ENCODE measurements at regions not wholly inside any gene's neighbourhood (a gene's known extent, or its start where the extent isn't known, plus 50 kb on each side); places are given as distances from the start of the nearest gene placed in this dataset.

DNA sequence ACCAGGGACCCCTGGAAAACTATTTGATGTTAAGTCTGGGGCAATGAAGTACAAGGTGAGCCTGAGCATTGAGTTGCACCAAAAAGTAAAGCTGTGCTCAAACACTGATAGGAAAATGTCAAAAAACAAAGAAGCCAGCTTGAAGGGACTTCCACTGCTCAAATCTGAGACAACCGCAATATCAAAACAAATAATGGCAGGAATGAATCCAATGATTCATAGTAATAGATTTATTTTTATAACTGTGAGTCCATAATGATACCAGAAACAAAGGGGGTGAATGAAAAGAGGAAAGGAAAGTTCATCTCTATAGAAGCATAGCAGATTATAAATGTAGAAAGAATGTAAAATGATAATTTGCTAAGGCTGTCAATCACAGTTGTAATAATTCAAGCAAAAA lies 237.3 kb upstream of the ZBTB20 start:
- DNase-seq, result no peak
- Histone ChIP-seq H3K4ac (ENCODE audit: low read depth, low read length) (no peak overlapping the region), H3K4me1 (ENCODE audit: control insufficient read depth in 1 of 2, insufficient read depth in 2 of 2, low read length in 2 of 2) (no peaks in the 10 kb centered on the region), H3K79me2 (ENCODE audit: control insufficient read depth, insufficient read depth, low read length, poor library complexity) (no peaks in the 10 kb centered on the region), H3K27ac (ENCODE audit: low read depth, low read length) (no peak overlapping the region), H4K12ac (ENCODE audit: low read depth, low read length) (no peak overlapping the region), H3K79me1 (ENCODE audit: low read length) (no peaks in the 10 kb centered on the region), H3K4me2 (ENCODE audit: low read length) (no peak overlapping the region), H3K18ac (ENCODE audit: low read length) (no peak overlapping the region), H2AFZ (ENCODE audit: insufficient read depth, low read length, poor library complexity) (no peak overlapping the region), H3K23ac (ENCODE audit: low read length) (no peak overlapping the region), H2BK5ac (ENCODE audit: low read depth, low read length, poor library complexity) (no peak overlapping the region), H2AK5ac (ENCODE audit: low read length) (no peak overlapping the region), H3K36me3 (ENCODE audit: control insufficient read depth in 1 of 2, insufficient read depth in 2 of 2, low read length in 2 of 2) (no peaks in the 10 kb centered on the region), H3K14ac (ENCODE audit: low read length) (no peak overlapping the region), H4K91ac (ENCODE audit: low read depth, low read length) (no peak overlapping the region), H2BK120ac (ENCODE audit: insufficient read depth, low read length, poor library complexity) (no peak overlapping the region), H4K8ac (ENCODE audit: low read depth, low read length) (no peak overlapping the region), H2BK12ac (ENCODE audit: low read length) (no peak overlapping the region), H3K9me3 (ENCODE audit: insufficient read depth, low read depth, low read length) (no peaks in the 10 kb centered on the region), H3K9ac (ENCODE audit: low read length) (no peak overlapping the region), H3K4me3 (ENCODE audit: low read depth, low read length) (no peak overlapping the region), H3K27me3 (ENCODE audit: insufficient read depth, low read length) (no peaks in the 10 kb centered on the region)
- WGBS (ENCODE audit: extremely low coverage, insufficient coverage, insufficient read length), result no CpG with 5 or more reads among the region's 1 CpG

DNA sequence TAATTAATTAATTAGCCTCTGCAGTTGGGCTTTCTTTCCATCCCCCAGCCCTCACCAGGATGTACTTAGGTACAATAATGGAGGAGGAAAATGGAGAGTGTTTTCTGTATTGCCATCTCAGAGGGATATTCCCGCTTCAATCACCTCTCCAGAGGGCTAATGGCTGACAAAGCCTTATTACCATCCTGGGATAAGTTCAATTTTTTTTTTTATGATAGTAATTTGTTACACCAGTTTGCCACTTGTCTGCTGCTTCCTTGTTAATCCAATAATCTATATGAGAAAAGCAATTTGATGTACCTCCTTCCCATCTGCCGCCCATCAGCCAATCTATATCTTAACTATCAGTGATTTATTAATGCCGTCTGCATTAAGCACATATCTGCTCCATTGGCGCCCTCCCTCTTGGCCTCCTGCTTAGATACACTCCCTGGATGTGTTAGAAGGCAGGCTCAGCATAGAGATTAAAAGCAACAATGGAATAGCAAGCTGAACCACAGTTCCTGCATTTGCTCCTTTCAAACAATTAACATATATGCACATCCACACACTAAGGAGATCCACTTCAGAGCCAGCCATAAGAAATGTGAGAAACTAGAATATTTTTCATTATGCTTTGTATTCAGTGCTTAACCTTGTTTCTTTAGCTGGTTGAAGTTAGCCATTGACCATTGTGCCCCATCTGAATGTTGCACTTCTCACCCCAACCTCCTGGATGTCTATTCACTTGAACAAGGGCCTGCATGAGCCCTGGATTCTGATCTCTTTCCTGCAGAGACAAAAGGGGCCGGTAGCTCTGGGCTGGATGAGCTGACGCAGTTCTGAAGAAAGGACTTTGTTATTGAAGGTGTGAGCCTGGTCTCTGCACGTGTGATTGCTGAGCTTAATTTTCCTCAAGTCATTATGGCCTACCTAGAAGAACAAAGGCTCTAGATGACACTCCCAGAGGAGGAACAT lies 237.3 kb upstream of the GAP43 start:
- Histone ChIP-seq H3K18ac (ENCODE audit: low read length) (no peak overlapping the region), H3K4me2 (ENCODE audit: low read length) (no peak overlapping the region), H3K4me3 (ENCODE audit: low read depth, low read length) (no peak overlapping the region), H2AK5ac (ENCODE audit: low read length) (no peak overlapping the region), H4K12ac (ENCODE audit: low read depth, low read length) (no peak overlapping the region), H4K91ac (ENCODE audit: low read depth, low read length) (no peak overlapping the region), H3K9ac (ENCODE audit: low read length) (no peak overlapping the region), H3K27me3 (ENCODE audit: insufficient read depth, low read length) (no peaks in the 10 kb centered on the region), H3K79me2 (ENCODE audit: control insufficient read depth, insufficient read depth, low read length, poor library complexity) (no peaks in the 10 kb centered on the region), H2BK120ac (ENCODE audit: insufficient read depth, low read length, poor library complexity) (no peak overlapping the region), H4K8ac (ENCODE audit: low read depth, low read length) (no peak overlapping the region), H3K4ac (ENCODE audit: low read depth, low read length) (no peak overlapping the region), H3K36me3 (ENCODE audit: control insufficient read depth in 1 of 2, insufficient read depth in 2 of 2, low read length in 2 of 2) (no peaks in the 10 kb centered on the region), H3K9me3 (ENCODE audit: insufficient read depth, low read depth, low read length) (no peaks in the 10 kb centered on the region), H2BK5ac (ENCODE audit: low read depth, low read length, poor library complexity) (no peak overlapping the region), H3K79me1 (ENCODE audit: low read length) (no peaks in the 10 kb centered on the region), H3K14ac (ENCODE audit: low read length) (no peak overlapping the region), H3K23ac (ENCODE audit: low read length) (no peak overlapping the region), H3K4me1 (ENCODE audit: control insufficient read depth in 1 of 2, insufficient read depth in 2 of 2, low read length in 2 of 2) (no peaks in the 10 kb centered on the region), H2BK12ac (ENCODE audit: low read length) (no peak overlapping the region), H3K27ac (ENCODE audit: low read depth, low read length) (no peak overlapping the region), H2AFZ (ENCODE audit: insufficient read depth, low read length, poor library complexity) (no peak overlapping the region)
- DNase-seq, result no peak
- WGBS (ENCODE audit: extremely low coverage, insufficient coverage, insufficient read length), result no CpG with 5 or more reads among the region's 7 CpGs

GRCh38 chr3:115388166-115388565 lies 235.1 kb upstream of the GAP43 start:
- no CpG with 5 or more reads among the region's 1 CpG for WGBS (ENCODE audit: extremely low coverage, insufficient coverage, insufficient read length)

DNA sequence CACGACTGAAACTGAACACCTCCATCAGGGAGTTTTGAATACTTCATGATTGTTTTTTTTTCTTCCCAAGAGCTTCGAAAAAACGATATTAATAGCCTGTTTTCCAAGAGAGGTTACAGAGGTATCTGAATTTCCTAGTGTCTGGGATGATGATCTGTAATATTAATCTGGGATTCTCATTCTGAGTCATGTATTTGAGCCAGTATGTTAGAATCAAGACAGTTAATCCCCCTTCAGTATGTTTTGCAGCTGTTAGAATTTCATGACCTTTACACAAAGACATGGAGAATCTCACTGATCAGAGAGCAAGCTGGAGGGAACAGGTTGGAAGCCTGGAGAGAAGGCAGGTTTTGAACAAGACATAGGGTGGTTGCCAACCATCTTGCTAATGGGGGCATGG lies 234.5 kb upstream of the GAP43 start:
- Histone ChIP-seq H2AFZ (ENCODE audit: insufficient read depth, low read length, poor library complexity) (no peak overlapping the region), H2BK120ac (ENCODE audit: insufficient read depth, low read length, poor library complexity) (no peak overlapping the region), H3K9ac (ENCODE audit: low read length) (no peak overlapping the region), H4K12ac (ENCODE audit: low read depth, low read length) (no peak overlapping the region), H3K36me3 (ENCODE audit: control insufficient read depth in 1 of 2, insufficient read depth in 2 of 2, low read length in 2 of 2) (no peaks in the 10 kb centered on the region), H4K91ac (ENCODE audit: low read depth, low read length) (no peak overlapping the region), H3K27ac (ENCODE audit: low read depth, low read length) (no peak overlapping the region), H3K23ac (ENCODE audit: low read length) (no peak overlapping the region), H3K9me3 (ENCODE audit: insufficient read depth, low read depth, low read length) (no peaks in the 10 kb centered on the region), H3K4ac (ENCODE audit: low read depth, low read length) (no peak overlapping the region), H3K79me1 (ENCODE audit: low read length) (no peaks in the 10 kb centered on the region), H2AK5ac (ENCODE audit: low read length) (no peak overlapping the region), H3K4me3 (ENCODE audit: low read depth, low read length) (no peak overlapping the region), H3K79me2 (ENCODE audit: control insufficient read depth, insufficient read depth, low read length, poor library complexity) (no peaks in the 10 kb centered on the region), H3K27me3 (ENCODE audit: insufficient read depth, low read length) (no peaks in the 10 kb centered on the region), H4K8ac (ENCODE audit: low read depth, low read length) (no peak overlapping the region), H3K4me2 (ENCODE audit: low read length) (no peak overlapping the region), H3K4me1 (ENCODE audit: control insufficient read depth in 1 of 2, insufficient read depth in 2 of 2, low read length in 2 of 2) (no peaks in the 10 kb centered on the region), H3K14ac (ENCODE audit: low read length) (no peak overlapping the region), H2BK12ac (ENCODE audit: low read length) (no peak overlapping the region), H2BK5ac (ENCODE audit: low read depth, low read length, poor library complexity) (no peak overlapping the region), H3K18ac (ENCODE audit: low read length) (no peak overlapping the region)
- WGBS (ENCODE audit: extremely low coverage, insufficient coverage, insufficient read length), result no CpG with 5 or more reads among the region's 3 CpGs
- no peak for DNase-seq

More at GRCh38 chr3:115388166-115388565, 235.1 kb upstream of the GAP43 start:
- Histone ChIP-seq H3K4ac (ENCODE audit: low read depth, low read length) (no peak overlapping the region), H4K91ac (ENCODE audit: low read depth, low read length) (no peak overlapping the region), H3K23ac (ENCODE audit: low read length) (no peak overlapping the region), H3K27ac (ENCODE audit: low read depth, low read length) (no peak overlapping the region), H3K27me3 (ENCODE audit: insufficient read depth, low read length) (no peaks in the 10 kb centered on the region), H4K8ac (ENCODE audit: low read depth, low read length) (no peak overlapping the region), H3K36me3 (ENCODE audit: control insufficient read depth in 1 of 2, insufficient read depth in 2 of 2, low read length in 2 of 2) (no peaks in the 10 kb centered on the region), H3K18ac (ENCODE audit: low read length) (no peak overlapping the region), H3K4me2 (ENCODE audit: low read length) (no peak overlapping the region), H2BK120ac (ENCODE audit: insufficient read depth, low read length, poor library complexity) (no peak overlapping the region), H2BK5ac (ENCODE audit: low read depth, low read length, poor library complexity) (no peak overlapping the region), H4K12ac (ENCODE audit: low read depth, low read length) (no peak overlapping the region), H3K4me3 (ENCODE audit: low read depth, low read length) (no peak overlapping the region), H2AFZ (ENCODE audit: insufficient read depth, low read length, poor library complexity) (no peak overlapping the region), H3K9ac (ENCODE audit: low read length) (no peak overlapping the region), H3K14ac (ENCODE audit: low read length) (no peak overlapping the region), H3K9me3 (ENCODE audit: insufficient read depth, low read depth, low read length) (no peaks in the 10 kb centered on the region), H2BK12ac (ENCODE audit: low read length) (no peak overlapping the region), H3K79me1 (ENCODE audit: low read length) (no peaks in the 10 kb centered on the region), H2AK5ac (ENCODE audit: low read length) (no peak overlapping the region), H3K4me1 (ENCODE audit: control insufficient read depth in 1 of 2, insufficient read depth in 2 of 2, low read length in 2 of 2) (no peaks in the 10 kb centered on the region), H3K79me2 (ENCODE audit: control insufficient read depth, insufficient read depth, low read length, poor library complexity) (no peaks in the 10 kb centered on the region)
- DNase-seq, result no peak
